ENCODE measurements at regions not wholly inside any gene's neighbourhood (a gene's known extent, or its start where the extent isn't known, plus 50 kb on each side); places are given as distances from the start of the nearest gene placed in this dataset.
"Not testable (repeated sequence)": the region's sequence is repeated elsewhere in the genome, so short reads cannot be mapped to it uniquely, and the experiment has no call there.

DNA sequence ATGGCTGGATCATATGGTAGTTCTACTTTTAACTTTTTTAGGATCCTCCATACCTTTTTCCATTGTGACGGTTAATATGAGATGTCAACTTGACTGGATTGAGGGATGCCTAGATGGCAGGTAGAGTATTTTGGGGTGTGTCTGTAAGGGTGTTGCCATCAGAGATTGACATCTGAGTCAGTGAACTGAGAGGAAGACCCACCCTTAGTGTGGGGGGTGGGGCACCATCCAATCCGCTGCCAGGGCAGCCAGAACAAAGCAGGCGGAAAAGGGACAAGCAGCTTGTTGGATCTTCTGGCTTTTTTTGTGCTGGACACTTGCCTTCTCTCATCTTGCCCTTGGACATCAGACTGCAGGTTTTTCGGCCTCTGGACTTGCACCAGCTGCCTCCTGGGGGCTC lies 168.5 kb upstream of the CXCL13 start:
- no peaks in the 10 kb centered on the region for H3K27me3 Mint-ChIP-seq
- H3K36me3 Mint-ChIP-seq: no peaks in the 10 kb centered on the region
- H3K4me3 Mint-ChIP-seq: no peak overlapping the region
- H3K9me3 Mint-ChIP-seq: no peaks in the 10 kb centered on the region
- no peak overlapping the region for H3K27ac Mint-ChIP-seq
- H3K4me1 Mint-ChIP-seq: peaks cover 4% of the 10 kb centered on the region

GRCh38 chr4:77438549-77438948 lies 167.1 kb upstream of the CXCL13 start:
- no peaks in the 10 kb centered on the region for H3K9me3 Mint-ChIP-seq
- H3K4me1 Mint-ChIP-seq: no peaks in the 10 kb centered on the region
- no peak overlapping the region for H3K4me3 Mint-ChIP-seq
- H3K27me3 Mint-ChIP-seq: no peaks in the 10 kb centered on the region
- no peak overlapping the region for H3K27ac Mint-ChIP-seq
- no peaks in the 10 kb centered on the region for H3K36me3 Mint-ChIP-seq

- no peaks in the 10 kb centered on the region for H3K4me1 Mint-ChIP-seq
- no peak overlapping the region for H3K27ac Mint-ChIP-seq
- H3K9me3 Mint-ChIP-seq: no peaks in the 10 kb centered on the region
Observed at GRCh38 chr4:77443941-77444340, 161.7 kb upstream of the CXCL13 start.

DNA sequence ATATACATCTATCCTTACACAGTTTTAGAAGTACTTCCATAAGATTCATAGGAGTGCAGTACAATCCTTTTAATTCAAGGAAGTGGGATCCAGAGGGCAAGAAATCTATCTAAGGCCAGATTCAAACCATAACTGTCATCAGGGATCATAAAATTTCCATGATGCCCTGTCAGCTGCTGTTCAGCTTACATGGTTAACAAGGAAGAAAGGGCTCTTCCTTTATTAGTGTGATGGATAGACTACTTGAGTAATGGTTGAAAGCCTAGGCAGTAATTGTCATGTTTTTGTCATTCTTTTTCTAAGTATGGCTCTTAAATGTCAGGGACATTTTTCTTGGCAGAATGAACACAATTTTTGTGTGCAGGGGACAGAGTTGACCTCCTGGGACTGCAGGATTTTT lies 159.8 kb upstream of the CXCL13 start:
- Mint-ChIP-seq H3K36me3 (no peaks in the 10 kb centered on the region), H3K27me3 (peaks cover 2% of the 10 kb centered on the region), H3K4me3 (no peak overlapping the region), H3K27ac (no peak overlapping the region), H3K9me3 (no peaks in the 10 kb centered on the region), H3K4me1 (no peaks in the 10 kb centered on the region)

More at GRCh38 chr4:77443941-77444340, 161.7 kb upstream of the CXCL13 start:
- H3K36me3 Mint-ChIP-seq: no peaks in the 10 kb centered on the region
- peaks cover 2% of the 10 kb centered on the region for H3K27me3 Mint-ChIP-seq
- H3K4me3 Mint-ChIP-seq: no peak overlapping the region

- H3K27ac Mint-ChIP-seq: no peak overlapping the region
- no peaks in the 10 kb centered on the region for H3K36me3 Mint-ChIP-seq
- peaks cover 2% of the 10 kb centered on the region for H3K27me3 Mint-ChIP-seq
- H3K4me3 Mint-ChIP-seq: no peak overlapping the region
- no peaks in the 10 kb centered on the region for H3K4me1 Mint-ChIP-seq
- H3K9me3 Mint-ChIP-seq: no peaks in the 10 kb centered on the region
Observed at GRCh38 chr4:77446601-77447000, 159.0 kb upstream of the CXCL13 start.

DNA sequence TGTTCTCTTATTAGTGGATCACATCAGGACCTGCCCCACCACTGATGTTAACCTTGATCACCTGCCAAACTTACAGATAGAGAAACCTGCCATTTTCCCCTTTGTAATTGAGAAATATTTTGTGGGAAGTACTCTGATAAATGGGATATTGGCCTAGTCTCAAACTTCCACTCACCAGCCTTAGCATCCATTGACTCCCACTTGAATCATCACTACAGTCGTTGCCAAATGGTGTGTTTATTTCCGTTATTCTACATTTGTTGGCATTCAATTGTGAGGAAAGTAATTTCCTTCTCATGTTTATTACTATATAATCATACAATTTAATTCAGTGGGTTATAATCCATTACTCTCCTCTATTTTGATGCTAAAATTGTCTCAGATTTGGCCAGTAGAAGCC lies 156.4 kb upstream of the CXCL13 start:
- peaks cover 2% of the 10 kb centered on the region for H3K27me3 Mint-ChIP-seq

DNA sequence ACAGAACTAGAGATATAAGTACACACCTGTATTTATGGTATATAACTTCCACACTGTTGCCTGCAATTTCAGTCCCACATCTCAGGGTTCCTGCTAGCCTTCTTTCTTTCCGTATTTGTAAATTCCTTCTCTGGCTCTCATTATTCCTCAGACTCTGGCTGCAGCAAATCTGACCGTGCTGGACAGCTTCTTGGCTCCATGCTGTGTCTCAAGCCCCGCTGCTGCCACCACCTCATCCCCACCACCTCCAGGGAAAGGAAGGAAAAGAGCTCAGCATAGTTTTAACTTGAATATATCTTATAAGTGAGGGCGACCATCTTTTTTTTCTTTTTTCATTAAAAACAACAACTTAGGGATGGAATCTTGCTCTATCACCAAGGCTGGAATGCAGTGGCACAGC lies 155.6 kb upstream of the CXCL13 start:
- Mint-ChIP-seq H3K4me1 (no peaks in the 10 kb centered on the region), H3K9me3 (no peaks in the 10 kb centered on the region), H3K4me3 (no peak overlapping the region), H3K27ac (no peak overlapping the region), H3K27me3 (peaks cover 2% of the 10 kb centered on the region), H3K36me3 (no peaks in the 10 kb centered on the region)

More for the DNA sequence above, 156.4 kb upstream of the CXCL13 start:
- no peaks in the 10 kb centered on the region for H3K9me3 Mint-ChIP-seq
- H3K27ac Mint-ChIP-seq: no peak overlapping the region
- H3K4me1 Mint-ChIP-seq: no peaks in the 10 kb centered on the region
- H3K36me3 Mint-ChIP-seq: no peaks in the 10 kb centered on the region
- H3K4me3 Mint-ChIP-seq: no peak overlapping the region

- no peak overlapping the region for H3K4me3 Mint-ChIP-seq
- H3K36me3 Mint-ChIP-seq: no peaks in the 10 kb centered on the region
- H3K27me3 Mint-ChIP-seq: peaks cover 2% of the 10 kb centered on the region
- no peaks in the 10 kb centered on the region for H3K9me3 Mint-ChIP-seq
- H3K4me1 Mint-ChIP-seq: no peaks in the 10 kb centered on the region
- no peak overlapping the region for H3K27ac Mint-ChIP-seq
Observed at GRCh38 chr4:77451530-77451929, 154.1 kb upstream of the CXCL13 start.

GRCh38 chr4:77452117-77452516 lies 153.5 kb upstream of the CXCL13 start:
- not testable (repeated sequence) for H3K4me1 Mint-ChIP-seq, H3K27ac Mint-ChIP-seq, H3K4me3 Mint-ChIP-seq, H3K9me3 Mint-ChIP-seq, H3K36me3 Mint-ChIP-seq, H3K27me3 Mint-ChIP-seq

- H3K9me3 Mint-ChIP-seq: no peaks in the 10 kb centered on the region
- H3K4me1 Mint-ChIP-seq: no peaks in the 10 kb centered on the region
Observed at GRCh38 chr4:77453911-77454310, 151.7 kb upstream of the CXCL13 start.

GRCh38 chr4:77454858-77455257 lies 150.8 kb upstream of the CXCL13 start:
- Mint-ChIP-seq H3K4me3 (no peak overlapping the region), H3K27me3 (no peaks in the 10 kb centered on the region), H3K9me3 (no peaks in the 10 kb centered on the region), H3K36me3 (no peaks in the 10 kb centered on the region), H3K27ac (no peak overlapping the region), H3K4me1 (no peaks in the 10 kb centered on the region)

More at GRCh38 chr4:77453911-77454310, 151.7 kb upstream of the CXCL13 start:
- Mint-ChIP-seq H3K4me3 (no peak overlapping the region), H3K27me3 (no peaks in the 10 kb centered on the region), H3K27ac (no peak overlapping the region), H3K36me3 (no peaks in the 10 kb centered on the region)

GRCh38 chr4:77464100-77464499 lies 141.5 kb upstream of the CXCL13 start:
- not testable (repeated sequence) for H3K36me3 Mint-ChIP-seq, H3K4me1 Mint-ChIP-seq, H3K27me3 Mint-ChIP-seq

GRCh38 chr4:77465271-77465670 lies 140.3 kb upstream of the CXCL13 start:
- no peak overlapping the region for H3K27ac Mint-ChIP-seq
- no peaks in the 10 kb centered on the region for H3K9me3 Mint-ChIP-seq
- H3K36me3 Mint-ChIP-seq: no peaks in the 10 kb centered on the region
- H3K27me3 Mint-ChIP-seq: peaks cover 5% of the 10 kb centered on the region
- H3K4me3 Mint-ChIP-seq: no peak overlapping the region
- no peaks in the 10 kb centered on the region for H3K4me1 Mint-ChIP-seq

More at GRCh38 chr4:77464100-77464499, 141.5 kb upstream of the CXCL13 start:
- not testable (repeated sequence) for H3K27ac Mint-ChIP-seq, H3K4me3 Mint-ChIP-seq, H3K9me3 Mint-ChIP-seq

DNA sequence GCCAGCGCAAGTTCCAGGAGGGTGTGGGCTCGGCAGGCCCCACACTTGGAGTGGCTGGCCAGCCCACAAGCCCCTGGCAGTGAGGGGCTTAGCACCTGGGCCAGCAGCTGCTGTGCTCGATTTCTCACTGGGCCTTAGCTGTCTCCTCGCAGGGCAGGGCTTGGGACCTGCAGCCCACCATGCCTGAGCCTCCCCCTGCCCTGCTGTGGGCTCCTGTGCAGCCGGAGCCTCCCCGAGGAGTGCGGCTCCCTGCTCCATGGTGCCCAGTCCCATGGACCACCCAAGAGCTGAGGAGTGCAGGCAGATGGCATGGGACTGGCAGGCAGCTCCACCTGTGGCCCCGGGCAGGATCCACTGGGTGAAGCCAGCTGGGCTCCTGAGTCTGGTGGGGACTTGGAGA lies 139.2 kb upstream of the CXCL13 start:
- Mint-ChIP-seq H3K4me1 (no peaks in the 10 kb centered on the region), H3K27me3 (peaks cover 5% of the 10 kb centered on the region), H3K4me3 (no peak overlapping the region), H3K27ac (no peak overlapping the region), H3K9me3 (no peaks in the 10 kb centered on the region), H3K36me3 (no peaks in the 10 kb centered on the region)

DNA sequence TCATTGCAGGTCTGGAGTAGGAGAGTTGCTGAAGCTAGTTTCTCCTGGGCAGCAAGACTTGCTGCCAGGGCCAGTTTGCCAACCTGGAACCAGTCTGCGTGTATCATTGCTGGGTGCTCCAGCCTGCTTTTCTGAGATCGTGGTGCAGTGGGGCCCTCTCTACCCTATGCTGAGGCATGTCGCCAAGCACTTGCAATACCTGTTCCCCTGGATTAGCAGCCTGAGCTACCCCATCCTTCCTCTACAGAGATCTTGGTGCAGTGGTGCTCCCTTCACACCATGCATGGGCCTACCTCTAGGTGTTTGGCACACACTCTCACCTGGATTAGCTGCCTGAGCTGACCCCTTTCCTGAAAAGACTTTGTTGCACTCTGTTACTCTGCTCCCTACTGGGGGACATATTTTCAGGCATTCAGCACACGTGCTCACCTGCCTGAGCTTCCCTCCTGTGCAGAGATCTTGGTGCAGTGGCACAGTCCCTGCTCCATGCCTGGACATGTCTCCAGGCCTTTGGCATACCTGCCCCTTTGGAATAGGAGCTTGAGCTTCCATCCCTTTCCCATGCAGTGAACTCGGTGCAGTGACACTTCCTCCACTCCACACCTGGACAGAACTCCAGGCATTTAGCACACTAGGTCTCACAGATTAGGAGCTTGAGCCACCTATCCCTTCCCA lies 133.7 kb upstream of the CXCL13 start:
- peaks cover 38% of the 10 kb centered on the region for H3K27me3 Mint-ChIP-seq

GRCh38 chr4:77473509-77473908 lies 132.1 kb upstream of the CXCL13 start:
- Mint-ChIP-seq H3K27ac (no peak overlapping the region), H3K4me1 (no peaks in the 10 kb centered on the region), H3K36me3 (no peaks in the 10 kb centered on the region), H3K27me3 (peaks cover 40% of the 10 kb centered on the region), H3K4me3 (no peak overlapping the region), H3K9me3 (no peaks in the 10 kb centered on the region)

More for the DNA sequence above, 133.7 kb upstream of the CXCL13 start:
- Mint-ChIP-seq H3K9me3 (no peaks in the 10 kb centered on the region), H3K36me3 (no peaks in the 10 kb centered on the region), H3K27ac (no peak overlapping the region), H3K4me1 (no peaks in the 10 kb centered on the region), H3K4me3 (no peak overlapping the region)

DNA sequence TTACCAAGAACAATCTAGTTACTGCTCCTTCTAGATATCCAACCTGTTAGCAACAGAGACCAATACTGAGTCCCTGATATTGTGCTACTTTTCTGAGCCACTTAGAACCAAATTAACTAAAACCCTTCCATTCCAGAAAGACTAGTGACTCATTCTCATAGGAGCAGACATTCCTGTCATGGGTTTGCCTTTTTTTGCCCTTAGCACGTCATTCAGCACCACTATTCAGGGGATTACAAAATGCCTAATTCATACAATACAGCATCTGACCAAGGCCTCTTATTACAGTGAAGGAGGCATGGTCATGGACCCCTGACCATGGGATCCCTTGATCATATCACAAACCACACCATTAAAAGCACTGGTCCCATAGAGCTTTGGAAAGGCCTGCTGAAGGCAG lies 123.8 kb upstream of the CXCL13 start:
- H3K4me3 Mint-ChIP-seq: no peak overlapping the region
- H3K27ac Mint-ChIP-seq: no peak overlapping the region
- no peaks in the 10 kb centered on the region for H3K9me3 Mint-ChIP-seq
- no peaks in the 10 kb centered on the region for H3K4me1 Mint-ChIP-seq
- peaks cover 4% of the 10 kb centered on the region for H3K27me3 Mint-ChIP-seq
- H3K36me3 Mint-ChIP-seq: no peaks in the 10 kb centered on the region
